Lower leg skin (tissue), 4 donors: ENCODE measurements at regions not wholly inside any gene's neighbourhood (a gene's known extent, or its start where the extent isn't known, plus 50 kb on each side); places are given as distances from the start of the nearest gene placed in this dataset.

Source experiments
- DNase-seq, 2 donors: peaks; one replicate each; pipeline ENCODE4 v3.0.0-alpha.2; 2019; ENCODE audit warnings: low spot score in 2 of 2
- H3K4me3 ChIP-seq: fragments of 200-600 bp; sonication (generic); 2 replicates; pipeline ENCODE4 v1.5.1; 2017; ENCODE audit warnings: mild to moderate bottlenecking, low read depth; ENCODE audit not compliant: poor library complexity, severe bottlenecking
- CTCF ChIP-seq, 3 donors: fragments of 450-650 bp; IDR thresholded peaks; one replicate each; pipeline ENCODE4 v1.5.1; 2016; ENCODE audit warnings: antibody characterized with exemption in 3 of 3, mild to moderate bottlenecking in 3 of 3, moderate library complexity in 2 of 3
- POLR2A ChIP-seq, 2 donors: fragments of 450-650 bp; IDR thresholded peaks; one replicate each; pipeline ENCODE4 v1.6.1; 2016 to 2017; ENCODE audit warnings: antibody characterized with exemption in 2 of 2, mild to moderate bottlenecking in 1 of 2, moderate library complexity in 1 of 2
- WGBS, 2 donors: methylation state at CpG; one replicate each; pipeline ENCODE4 v1.1.5; 2018; 5-methylcytosine and 5-hydroxymethylcytosine counted together
- intact Hi-C: fragments of 100-400 bp; cut with DNase I; formaldehyde crosslinking; loops from one replicate; pipeline ENCODE4 v1.15.0; 2023; ENCODE audit warnings: low total_unique reads

- WGBS, 2 donors = 87 to 90% methylated on average over 8 of the region's 8 CpGs
- TF ChIP-seq CTCF (IDR thresholded peaks at IDR 0.05) (no peak), POLR2A (IDR thresholded peaks at IDR 0.05) (no peak)
- H3K4me3 ChIP-seq = no peak overlapping the region
- intact Hi-C loops = no loop called here
- no peak for DNase-seq
These were observed 130.5 kb downstream of the MRPL14 start for GRCh38 chr6:43996618-43997344.

GRCh38 chr6:43995137-43995536, 132.1 kb downstream of the MRPL14 start:
- H3K4me3 ChIP-seq = no peak overlapping the region
- TF ChIP-seq CTCF (IDR thresholded peaks at IDR 0.05) (no peak), POLR2A (IDR thresholded peaks at IDR 0.05) (no peak)
- 83 to 93% methylated on average over 3 of the region's 3 CpGs for WGBS, 2 donors
- DNase-seq = no peak
- intact Hi-C loops = no loop called here

- DNase-seq = no peak
- H3K4me3 ChIP-seq = no peak overlapping the region
- TF ChIP-seq POLR2A (IDR thresholded peaks at IDR 0.05) (no peak), CTCF (IDR thresholded peaks at IDR 0.05) (no peak)
- 74 to 78% methylated on average over 4 to 5 of the region's 5 CpGs for WGBS, 2 donors
- intact Hi-C loops = no loop called here
These were observed 133.2 kb downstream of the MRPL14 start for GRCh38 chr6:43993881-43994523.

GRCh38 chr6:43992783-43993644, 134.2 kb downstream of the MRPL14 start:
- WGBS, 2 donors = 75 to 81% methylated on average over 6 of the region's 6 CpGs
- DNase-seq = no peak
- no peak overlapping the region for H3K4me3 ChIP-seq

More at GRCh38 chr6:43992783-43993644, 134.2 kb downstream of the MRPL14 start:
- intact Hi-C loops = no loop called here
- TF ChIP-seq CTCF (IDR thresholded peaks at IDR 0.05) (no peak), POLR2A (IDR thresholded peaks at IDR 0.05) (no peak)
